DND-41 (cell line): ENCODE measurements at regions not wholly inside any gene's neighbourhood (a gene's known extent, or its start where the extent isn't known, plus 50 kb on each side); places are given as distances from the start of the nearest gene placed in this dataset.

Source experiments
- ATAC-seq: fragments of 200-7000 bp; cut with Tn5 transposase; 3 replicates; pipeline ENCODE4 v1.9.1; 2021; ENCODE audit warnings: low read depth; ENCODE audit not compliant: insufficient read depth
- DNase-seq: peaks from one replicate; pipeline ENCODE4 v3.0.0-alpha.2; 2020
- H2AFZ ChIP-seq: 2 replicates; pipeline ENCODE4 v1.6.0; 2012; ENCODE audit warnings: low read depth, low read length
- H3K27ac ChIP-seq: 2 replicates; pipeline ENCODE4 v1.5.1; 2012; ENCODE audit warnings: low read length, inconsistent platforms
- H3K27me3 ChIP-seq: fragments of 200-600 bp; sonication (generic); 2 replicates; pipeline ENCODE4 v1.6.0; 2012; ENCODE audit warnings: low read length, mild to moderate bottlenecking, inconsistent platforms; ENCODE audit not compliant: insufficient read depth, poor library complexity
- H3K36me3 ChIP-seq: 2 replicates; pipeline ENCODE4 v1.5.1; 2012; ENCODE audit warnings: low read length, inconsistent platforms; ENCODE audit not compliant: insufficient read depth
- H3K4me1 ChIP-seq: 2 replicates; pipeline ENCODE4 v1.5.1; 2012; ENCODE audit warnings: mild to moderate bottlenecking, low read length; ENCODE audit not compliant: insufficient read depth
- H3K4me2 ChIP-seq: 2 replicates; pipeline ENCODE4 v1.6.0; 2012; ENCODE audit warnings: mild to moderate bottlenecking, moderate library complexity, low read length, inconsistent platforms; ENCODE audit not compliant: insufficient read depth
- H3K4me3 ChIP-seq, 2 experiments: fragments of 200-600 bp in 1 of 2; shearing (Covaris generic) in 1 of 2; 2 replicates each; pipeline ENCODE4 v1.5.1; 2012 to 2016; ENCODE audit warnings: inconsistent platforms in 2 of 2, low read length in 2 of 2, mild to moderate bottlenecking in 2 of 2, low read depth in 1 of 2, moderate library complexity in 1 of 2
- H3K79me2 ChIP-seq: 2 replicates; pipeline ENCODE4 v1.6.0; 2012; ENCODE audit warnings: low read length, inconsistent platforms; ENCODE audit not compliant: insufficient read depth
- H3K9ac ChIP-seq: 2 replicates; pipeline ENCODE4 v1.6.0; 2012; ENCODE audit warnings: low read depth, mild to moderate bottlenecking, inconsistent platforms, low read length, moderate library complexity
- H3K9me3 ChIP-seq: 2 replicates; pipeline ENCODE4 v1.5.1; 2012; ENCODE audit warnings: low read length, moderate library complexity, mild to moderate bottlenecking, inconsistent platforms; ENCODE audit not compliant: insufficient read depth, severe bottlenecking
- H4K20me1 ChIP-seq: 2 replicates; pipeline ENCODE4 v1.6.0; 2012; ENCODE audit warnings: low read length; ENCODE audit not compliant: insufficient read depth
- EZH2 ChIP-seq: IDR thresholded peaks from 3 replicates; pipeline ENCODE4 v1.6.1; 2012; ENCODE audit warnings: borderline replicate concordance, low read depth, mild to moderate bottlenecking, moderate library complexity, low read length, inconsistent platforms; ENCODE audit not compliant: severe bottlenecking
- TF ChIP-seq, protein P1 (sequence below): IDR thresholded peaks from 2 replicates; pipeline ENCODE4 v1.5.1; 2012; ENCODE audit warnings: borderline replicate concordance, low read length, moderate library complexity, mild to moderate bottlenecking; ENCODE audit not compliant: poor library complexity, severe bottlenecking; ENCODE audit errors: extremely low read depth

DNA sequence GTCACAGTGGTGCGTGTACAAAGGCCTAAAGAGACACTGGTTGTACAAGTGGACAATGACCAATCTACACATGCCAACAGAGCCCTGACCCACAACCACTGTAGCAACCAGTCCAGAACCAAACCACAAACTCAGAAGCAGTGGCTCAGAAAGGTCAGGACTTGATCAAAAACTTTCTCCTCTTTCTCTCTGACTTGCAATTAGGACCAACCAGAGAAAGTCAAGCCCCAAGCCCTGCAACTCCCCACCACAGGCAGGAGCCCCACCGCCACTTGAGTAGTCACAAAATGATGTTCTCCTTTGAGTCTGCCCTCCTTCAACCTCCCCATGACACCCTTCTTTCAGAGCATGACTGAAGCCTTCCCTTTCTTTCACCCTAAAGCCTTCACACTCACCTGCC is 291.8 kb downstream of the CDH10 start:
- H3K4me1 ChIP-seq = no peaks in the 10 kb centered on the region
- no peak overlapping the region for H3K27ac ChIP-seq
- H3K9me3 ChIP-seq = no peaks in the 10 kb centered on the region
- H3K4me3 ChIP-seq = no peak overlapping the region
- ATAC-seq (no peak), DNase-seq (no peak)
- H2AFZ ChIP-seq = no peak overlapping the region
- no peaks in the 10 kb centered on the region for H4K20me1 ChIP-seq
- no peaks in the 10 kb centered on the region for H3K36me3 ChIP-seq
- H3K79me2 ChIP-seq = no peaks in the 10 kb centered on the region
- TF ChIP-seq, protein P1, sequence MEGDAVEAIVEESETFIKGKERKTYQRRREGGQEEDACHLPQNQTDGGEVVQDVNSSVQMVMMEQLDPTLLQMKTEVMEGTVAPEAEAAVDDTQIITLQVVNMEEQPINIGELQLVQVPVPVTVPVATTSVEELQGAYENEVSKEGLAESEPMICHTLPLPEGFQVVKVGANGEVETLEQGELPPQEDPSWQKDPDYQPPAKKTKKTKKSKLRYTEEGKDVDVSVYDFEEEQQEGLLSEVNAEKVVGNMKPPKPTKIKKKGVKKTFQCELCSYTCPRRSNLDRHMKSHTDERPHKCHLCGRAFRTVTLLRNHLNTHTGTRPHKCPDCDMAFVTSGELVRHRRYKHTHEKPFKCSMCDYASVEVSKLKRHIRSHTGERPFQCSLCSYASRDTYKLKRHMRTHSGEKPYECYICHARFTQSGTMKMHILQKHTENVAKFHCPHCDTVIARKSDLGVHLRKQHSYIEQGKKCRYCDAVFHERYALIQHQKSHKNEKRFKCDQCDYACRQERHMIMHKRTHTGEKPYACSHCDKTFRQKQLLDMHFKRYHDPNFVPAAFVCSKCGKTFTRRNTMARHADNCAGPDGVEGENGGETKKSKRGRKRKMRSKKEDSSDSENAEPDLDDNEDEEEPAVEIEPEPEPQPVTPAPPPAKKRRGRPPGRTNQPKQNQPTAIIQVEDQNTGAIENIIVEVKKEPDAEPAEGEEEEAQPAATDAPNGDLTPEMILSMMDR = no peak
- H3K4me2 ChIP-seq = no peak overlapping the region
- no peaks in the 10 kb centered on the region for H3K27me3 ChIP-seq
- no peak overlapping the region for H3K9ac ChIP-seq

DNA sequence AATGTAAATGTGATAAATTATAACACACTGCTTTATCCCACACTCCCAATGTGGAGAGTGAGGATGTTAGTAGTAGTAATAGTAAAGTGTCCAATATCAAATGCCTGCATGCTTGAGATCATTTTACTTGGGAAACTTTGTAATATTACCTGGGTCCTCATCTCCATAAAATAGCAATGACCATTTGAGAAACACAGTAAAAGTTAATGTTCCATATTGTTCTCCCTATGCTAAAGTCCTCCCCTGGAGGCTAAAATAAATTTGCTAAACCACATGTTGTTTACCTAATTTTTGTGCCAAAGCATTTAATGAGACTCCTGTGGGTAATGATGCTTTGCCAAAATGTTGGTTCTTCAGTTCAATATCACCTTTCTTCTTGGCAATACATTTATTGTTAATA is 291.2 kb downstream of the CDH10 start:
- H3K79me2 ChIP-seq = no peaks in the 10 kb centered on the region
- H4K20me1 ChIP-seq = no peaks in the 10 kb centered on the region
- DNase-seq = no peak
- no peak overlapping the region for H3K4me3 ChIP-seq
- no peaks in the 10 kb centered on the region for H3K36me3 ChIP-seq
- no peak for ATAC-seq
- no peaks in the 10 kb centered on the region for H3K27me3 ChIP-seq
- no peak overlapping the region for H3K27ac ChIP-seq
- no peak overlapping the region for H3K4me2 ChIP-seq
- no peaks in the 10 kb centered on the region for H3K4me1 ChIP-seq
- H2AFZ ChIP-seq = no peak overlapping the region
- TF ChIP-seq, protein P1 = no peak
- no peak for TF ChIP-seq EZH2
- H3K9me3 ChIP-seq = no peaks in the 10 kb centered on the region
- H3K9ac ChIP-seq = no peak overlapping the region

DNA sequence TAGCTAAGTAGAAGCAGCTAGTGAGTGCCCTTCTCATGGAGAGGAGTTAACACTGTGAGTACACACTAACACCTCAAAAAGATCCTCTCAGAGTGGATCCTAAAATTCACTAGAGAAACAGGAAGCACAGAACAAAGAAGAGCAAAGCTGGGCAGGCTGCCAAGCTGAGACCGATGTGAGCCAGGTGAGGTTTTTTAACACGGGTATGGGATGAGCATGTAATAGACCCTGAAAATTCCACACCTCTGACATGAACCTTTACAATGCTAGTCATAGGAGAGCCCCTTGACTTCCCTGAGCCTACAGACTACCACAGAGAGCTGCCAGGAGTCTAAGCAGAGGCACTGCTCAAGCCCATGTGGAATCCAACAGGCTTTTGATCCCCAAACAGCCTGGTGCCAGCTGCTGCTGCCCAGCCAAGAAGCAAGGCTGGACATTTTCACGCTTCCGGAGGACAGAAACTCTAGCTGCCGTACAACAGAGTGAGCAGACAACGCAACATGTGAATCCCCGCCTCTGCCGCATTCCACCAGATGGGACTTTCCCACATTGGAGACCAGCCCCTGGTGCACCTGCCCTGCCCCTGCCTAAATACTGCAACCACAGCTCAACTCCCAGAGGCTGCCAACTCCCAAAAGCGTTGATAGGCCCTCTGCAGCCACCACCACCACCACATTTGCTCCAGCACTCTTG is 280.8 kb downstream of the CDH10 start:
- H3K4me2 ChIP-seq = no peak overlapping the region
- H3K79me2 ChIP-seq = no peaks in the 10 kb centered on the region
- H3K27ac ChIP-seq = no peak overlapping the region
- no peaks in the 10 kb centered on the region for H4K20me1 ChIP-seq
- H3K4me3 ChIP-seq = no peak overlapping the region
- no peak for DNase-seq
- H3K27me3 ChIP-seq = no peaks in the 10 kb centered on the region
- ATAC-seq = no peak
- H3K9me3 ChIP-seq = no peaks in the 10 kb centered on the region
- no peaks in the 10 kb centered on the region for H3K4me1 ChIP-seq
- H3K9ac ChIP-seq = no peak overlapping the region
- H2AFZ ChIP-seq = no peak overlapping the region
- H3K36me3 ChIP-seq = no peaks in the 10 kb centered on the region
- TF ChIP-seq, protein P1 = no peak
- TF ChIP-seq EZH2 = no peak
